HG03439 (cell line): ENCODE measurements at regions not wholly inside any gene's neighbourhood (a gene's known extent, or its start where the extent isn't known, plus 50 kb on each side); places are given as distances from the start of the nearest gene placed in this dataset.
"Not testable (repeated sequence)": the region's sequence is repeated elsewhere in the genome, so short reads cannot be mapped to it uniquely, and the experiment has no call there.

Experiments used
- ATAC-seq: cut with Tn5 transposase; IDR thresholded peaks from one replicate; pipeline ENCODE4 v1.9.1; 2021; ENCODE audit warnings: mild to moderate bottlenecking, moderate library complexity; ENCODE audit not compliant: unreplicated experiment

DNA sequence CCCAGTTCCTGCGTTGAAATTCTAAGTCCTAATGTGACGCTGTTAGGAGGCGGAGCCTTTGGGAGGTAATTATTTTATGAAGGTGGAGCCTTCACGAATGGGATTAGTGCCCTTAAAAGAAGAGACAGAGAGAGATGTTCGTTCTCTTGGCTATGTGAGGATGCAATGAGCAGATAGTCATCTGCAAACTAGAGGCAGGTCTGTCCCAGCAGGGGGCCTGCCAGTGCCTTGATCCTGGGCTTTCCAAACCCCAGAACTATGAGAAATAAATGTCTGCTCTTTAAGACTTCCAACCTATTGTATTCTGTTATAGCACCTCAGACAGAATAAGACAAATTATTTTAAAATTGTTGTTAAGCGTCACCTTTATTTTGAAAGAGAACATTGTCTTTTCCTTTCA lies 123.1 kb upstream of the KCNJ6 start:
- ATAC-seq: no peak

DNA sequence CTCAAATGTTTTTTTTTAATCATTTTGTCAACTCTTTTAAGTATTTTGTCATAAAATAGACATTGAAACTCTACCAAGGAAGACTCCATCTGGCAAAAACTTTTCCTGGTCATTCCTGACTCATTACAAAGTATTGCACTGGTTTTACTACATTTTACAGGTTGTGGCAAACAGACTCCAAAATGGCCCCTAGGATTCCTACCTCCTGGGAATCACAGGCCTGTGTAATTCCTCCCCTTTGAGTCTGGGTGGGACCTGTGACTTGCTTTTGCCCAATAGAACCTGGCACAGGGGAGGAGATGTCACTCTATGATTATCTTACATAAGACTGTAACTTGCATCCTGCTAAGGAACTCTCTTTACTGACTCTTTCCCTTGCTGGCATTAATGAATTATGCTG lies 123.6 kb upstream of the KCNJ6 start:
- no peak for ATAC-seq

DNA sequence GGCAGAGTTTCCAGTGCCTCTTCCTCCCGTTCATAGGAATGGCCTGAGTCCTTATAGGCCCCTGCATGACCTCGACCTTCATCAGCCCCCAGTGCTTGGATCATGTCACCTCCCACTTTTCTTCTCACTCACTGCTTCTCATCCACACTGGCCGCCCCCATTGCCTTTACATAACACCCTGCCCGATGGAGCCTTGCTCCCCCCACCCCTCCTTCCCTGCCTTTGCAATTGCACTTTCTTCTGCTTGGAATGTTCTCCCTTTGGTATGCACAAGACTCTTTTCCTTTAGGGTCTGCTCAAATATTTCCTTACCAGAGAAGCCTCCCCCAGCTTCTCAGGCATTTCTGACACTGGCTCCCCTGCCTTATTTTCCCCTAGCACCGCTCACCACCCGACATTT lies 125.2 kb upstream of the KCNJ6 start:
- no peak for ATAC-seq

DNA sequence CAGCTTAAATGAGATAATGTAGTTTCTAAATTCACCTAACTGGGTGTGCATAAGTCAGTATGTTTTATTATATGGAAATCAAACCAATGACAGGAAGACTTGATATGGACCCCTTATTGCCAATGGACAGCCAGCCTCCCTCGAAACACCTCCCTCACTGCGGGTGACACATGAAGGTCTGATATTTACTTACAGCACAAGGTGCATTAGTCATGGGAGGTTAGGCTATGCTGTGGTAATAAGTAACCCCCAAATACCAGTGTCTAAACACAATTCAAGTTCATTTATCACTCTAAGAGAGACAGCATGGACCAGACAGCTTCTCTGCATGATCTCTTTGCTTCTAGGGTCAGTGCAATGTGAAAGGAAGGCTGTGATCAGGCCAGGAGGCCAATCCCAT lies 126.0 kb upstream of the KCNJ6 start:
- no peak for ATAC-seq

DNA sequence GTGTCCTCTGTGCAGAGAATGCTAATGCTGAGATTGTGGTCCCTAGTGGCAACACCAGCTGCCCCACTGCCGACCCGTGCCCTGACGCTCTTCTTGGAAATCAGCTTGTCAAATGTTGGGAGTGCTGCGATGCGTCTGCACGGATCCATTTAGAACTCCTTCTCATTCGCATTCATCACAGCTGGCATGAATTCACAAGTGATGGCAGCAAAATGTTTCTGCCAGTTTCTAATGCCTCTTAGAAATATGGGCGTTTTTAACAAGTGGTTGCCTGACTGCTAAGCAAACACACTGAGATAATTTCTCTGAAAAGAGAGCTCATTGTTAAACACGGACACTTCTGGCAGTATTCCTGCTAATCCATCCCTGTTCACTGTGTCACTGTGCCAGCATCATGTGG lies 131.9 kb upstream of the KCNJ6 start:
- ATAC-seq: no peak

DNA sequence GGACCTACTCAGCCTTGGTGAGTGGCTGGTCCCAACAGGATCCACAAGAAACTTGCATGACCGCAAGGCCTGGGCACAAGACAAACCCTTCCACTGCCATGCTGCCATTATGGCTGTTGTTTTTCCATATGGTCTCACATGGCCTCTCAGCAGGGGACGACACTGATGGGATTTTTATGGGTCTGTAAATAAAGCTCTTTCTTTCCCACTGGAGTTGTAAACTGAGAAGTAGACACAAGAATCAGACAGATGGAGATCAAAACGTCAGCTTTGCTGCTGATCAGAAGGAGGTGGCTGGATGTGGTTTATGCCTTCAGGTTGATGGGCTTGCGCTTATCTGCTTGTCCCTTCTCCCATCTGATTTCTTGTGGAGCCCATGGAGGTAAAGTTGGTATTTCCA lies 138.1 kb upstream of the KCNJ6 start:
- no peak for ATAC-seq

DNA sequence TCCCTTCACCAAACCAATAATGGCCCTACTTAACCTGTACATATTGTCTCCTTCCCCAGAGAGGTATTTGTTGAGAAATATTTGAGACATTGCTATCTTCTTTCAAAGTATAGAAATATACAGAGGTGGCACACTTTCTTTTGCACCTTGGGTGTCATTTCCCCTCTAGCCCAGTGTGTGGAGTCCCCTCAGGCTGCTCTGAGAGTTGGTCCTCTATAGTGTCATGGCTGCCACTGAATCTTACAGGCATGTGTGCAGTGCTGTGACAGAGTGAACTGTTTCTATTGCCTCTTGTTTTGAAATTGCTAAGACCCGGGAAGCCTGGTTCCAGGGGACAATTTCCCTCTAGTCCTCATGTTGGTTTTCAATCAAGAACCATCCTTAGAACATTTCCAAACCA lies 140.2 kb upstream of the KCNJ6 start:
- ATAC-seq: no peak

DNA sequence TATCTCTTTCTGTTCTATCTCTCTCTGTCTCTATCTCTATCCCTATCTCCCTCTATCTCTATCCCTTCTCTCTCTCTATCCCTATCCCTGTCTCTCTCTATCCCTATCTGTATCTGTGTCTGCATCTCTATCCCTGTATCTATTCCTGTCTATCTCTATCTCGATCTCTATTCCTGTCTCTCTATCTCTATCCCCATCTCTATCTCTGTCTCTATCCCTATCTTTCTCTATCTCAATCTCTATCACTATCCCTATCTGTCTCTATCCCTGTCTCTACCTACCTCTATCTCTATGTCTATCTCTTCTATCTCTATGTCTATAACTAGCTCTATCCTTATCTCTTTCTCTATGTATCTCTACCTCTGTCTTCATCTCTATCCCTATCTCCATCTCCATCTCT lies 141.4 kb upstream of the KCNJ6 start:
- no peak for ATAC-seq

DNA sequence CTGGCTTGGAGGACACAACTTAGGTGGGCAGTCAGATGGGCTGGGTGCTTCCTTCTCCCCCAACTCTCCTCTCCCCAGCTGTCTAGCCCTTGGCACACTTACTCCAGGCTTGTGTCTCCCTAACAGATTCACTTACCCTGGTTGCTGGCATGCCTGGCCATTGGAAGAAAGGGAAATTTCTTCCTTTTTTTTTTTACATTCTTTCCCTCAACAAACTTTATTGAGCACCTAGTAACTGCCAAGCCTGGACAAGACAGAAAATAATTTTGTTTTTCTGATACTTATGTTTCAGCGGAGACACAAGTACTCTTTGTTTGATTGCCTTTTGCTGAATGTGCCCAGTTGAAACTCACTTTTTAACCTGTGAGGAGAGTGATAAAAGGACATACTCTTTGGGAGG lies 144.3 kb upstream of the KCNJ6 start:
- no peak for ATAC-seq

DNA sequence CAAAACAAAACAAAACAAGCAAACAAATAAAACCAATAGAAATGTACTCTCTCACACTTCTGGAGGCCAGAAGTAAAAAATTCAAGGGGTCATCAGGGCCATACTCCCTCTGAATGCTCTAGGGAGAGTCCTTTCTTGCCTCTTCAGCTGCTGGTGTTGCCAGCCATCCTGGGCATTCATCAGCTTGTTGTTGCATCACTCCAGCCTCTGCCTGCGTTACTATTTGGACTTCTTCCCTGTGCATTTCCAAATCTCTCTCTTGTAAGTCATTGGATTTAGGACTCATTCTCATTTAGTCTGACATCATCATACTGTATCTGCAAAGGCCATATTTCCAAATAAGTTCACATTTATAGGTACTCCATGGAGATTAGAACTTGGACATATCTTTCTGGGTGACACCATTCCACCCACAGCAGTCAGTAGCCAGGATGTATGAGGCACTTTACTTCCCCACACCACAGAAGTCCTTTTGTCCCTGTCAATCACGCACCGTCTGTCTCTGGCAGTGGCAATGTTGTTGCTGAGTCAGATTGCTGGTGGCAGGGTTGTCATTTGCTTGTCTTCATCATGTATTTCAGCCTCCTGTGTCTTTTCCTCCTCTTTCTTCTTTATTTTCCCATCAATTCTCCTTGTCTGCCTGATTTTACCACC lies 151.0 kb upstream of the KCNJ6 start:
- ATAC-seq: no peak

DNA sequence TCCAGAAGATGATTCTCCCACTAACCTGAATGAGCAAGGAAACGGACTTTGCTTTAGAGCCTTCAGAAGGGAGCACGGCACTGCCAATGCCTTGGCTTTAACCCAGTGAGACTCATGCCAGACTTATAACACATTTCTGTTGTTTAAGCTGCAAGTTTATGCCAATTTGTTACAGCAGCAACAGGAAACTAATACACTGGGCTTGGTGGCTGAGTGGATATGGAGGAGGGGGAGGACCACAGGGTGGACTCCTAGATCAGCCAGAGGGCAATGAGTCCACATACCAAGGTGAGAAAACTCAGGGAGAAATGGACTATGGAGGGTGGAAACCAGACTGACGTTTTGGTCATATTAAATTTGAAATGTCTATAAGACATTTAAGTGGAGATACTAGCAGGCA lies 156.2 kb upstream of the KCNJ6 start:
- no peak for ATAC-seq

DNA sequence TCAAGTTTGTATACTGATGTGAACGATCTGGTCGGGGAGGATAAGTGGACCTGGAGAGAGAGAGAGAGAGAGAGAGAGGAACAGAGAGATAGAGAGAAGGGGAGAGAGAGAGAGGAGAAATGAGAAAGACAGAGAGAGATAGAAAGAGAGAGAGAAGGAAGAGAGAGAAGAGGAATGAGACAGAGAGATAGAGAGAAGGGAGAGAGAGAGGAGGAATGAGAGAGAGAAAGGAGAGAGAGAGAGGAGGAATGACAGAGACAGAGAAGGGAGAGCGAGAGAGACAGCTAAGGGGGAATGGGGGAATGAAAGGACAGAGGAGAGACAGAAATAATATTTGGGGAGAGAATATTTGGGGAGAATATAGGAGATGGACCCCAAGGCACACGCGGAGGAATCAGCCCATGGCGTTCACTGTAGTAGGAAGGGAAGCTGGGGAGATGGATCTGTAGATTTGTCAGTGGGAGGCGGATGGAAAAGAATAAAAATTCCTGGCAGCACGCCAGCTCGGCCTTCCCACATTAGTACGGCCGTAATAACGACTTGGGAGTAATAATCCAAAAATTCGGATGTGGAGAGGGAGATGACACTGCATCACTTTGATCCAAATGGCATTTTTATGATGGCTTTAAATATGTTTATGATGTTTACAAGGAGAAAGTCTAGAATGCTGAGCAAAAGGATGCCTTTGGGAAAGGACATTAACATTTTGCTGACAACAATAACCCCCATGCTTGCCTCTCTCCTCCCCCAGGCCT lies 159.8 kb upstream of the KCNJ6 start:
- no peak for ATAC-seq

DNA sequence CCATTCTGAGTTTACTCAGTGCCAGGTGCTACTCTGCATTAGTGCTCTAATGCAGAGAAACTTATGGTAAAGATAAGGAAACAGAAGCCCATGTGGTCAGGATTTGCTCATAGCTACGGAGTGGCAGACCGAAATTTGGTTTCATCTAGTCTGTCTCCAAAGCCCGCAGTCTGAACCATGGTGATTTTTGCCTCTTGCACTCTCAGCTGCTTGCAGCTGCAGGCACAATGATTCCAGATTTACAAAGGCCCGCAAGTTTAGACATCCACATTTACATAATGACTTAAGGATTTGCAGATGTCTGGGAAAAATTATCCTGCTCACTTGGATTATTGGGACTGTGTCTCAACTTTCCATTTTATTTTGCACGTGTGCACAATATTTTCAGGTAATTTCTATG lies 161.3 kb upstream of the KCNJ6 start:
- no peak for ATAC-seq

DNA sequence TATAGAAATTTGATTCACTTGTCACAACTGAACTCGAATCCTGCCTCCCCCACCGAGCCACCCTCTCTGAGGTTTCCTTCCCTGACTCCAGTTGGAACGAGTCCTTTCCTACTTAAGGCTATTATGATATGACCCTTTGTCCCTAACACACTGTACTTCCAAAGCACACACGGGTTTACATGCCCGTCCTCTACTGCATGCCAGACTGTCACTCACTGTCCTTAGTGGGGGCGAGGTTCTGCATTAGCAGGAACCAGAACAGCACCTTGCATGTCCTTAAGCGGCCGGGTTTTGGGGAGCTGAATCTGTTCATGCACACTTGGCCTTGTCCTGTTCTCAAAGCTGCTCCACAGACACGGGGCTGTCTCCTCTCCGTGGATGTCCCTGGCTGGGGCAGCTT lies 164.6 kb upstream of the KCNJ6 start:
- ATAC-seq: no peak

DNA sequence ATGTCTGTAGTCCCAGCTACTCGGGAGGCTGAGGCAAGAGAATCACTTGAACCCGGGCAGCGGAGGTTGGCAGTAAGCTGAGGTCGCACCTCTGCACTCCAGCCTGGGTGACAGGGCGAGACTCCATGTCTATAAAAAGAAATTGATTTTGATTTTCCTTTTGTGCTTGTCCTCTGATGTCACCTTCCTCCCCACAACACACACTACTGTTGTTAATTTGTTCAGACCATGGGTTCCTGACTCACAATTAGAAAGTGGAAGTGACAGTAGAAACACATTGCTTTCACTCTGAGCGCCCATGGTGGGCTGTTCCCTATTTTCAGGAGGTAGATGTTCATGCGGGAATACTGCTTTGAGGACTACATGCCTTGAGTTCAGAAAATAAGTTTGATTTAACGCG lies 165.5 kb upstream of the KCNJ6 start:
- ATAC-seq: no peak

DNA sequence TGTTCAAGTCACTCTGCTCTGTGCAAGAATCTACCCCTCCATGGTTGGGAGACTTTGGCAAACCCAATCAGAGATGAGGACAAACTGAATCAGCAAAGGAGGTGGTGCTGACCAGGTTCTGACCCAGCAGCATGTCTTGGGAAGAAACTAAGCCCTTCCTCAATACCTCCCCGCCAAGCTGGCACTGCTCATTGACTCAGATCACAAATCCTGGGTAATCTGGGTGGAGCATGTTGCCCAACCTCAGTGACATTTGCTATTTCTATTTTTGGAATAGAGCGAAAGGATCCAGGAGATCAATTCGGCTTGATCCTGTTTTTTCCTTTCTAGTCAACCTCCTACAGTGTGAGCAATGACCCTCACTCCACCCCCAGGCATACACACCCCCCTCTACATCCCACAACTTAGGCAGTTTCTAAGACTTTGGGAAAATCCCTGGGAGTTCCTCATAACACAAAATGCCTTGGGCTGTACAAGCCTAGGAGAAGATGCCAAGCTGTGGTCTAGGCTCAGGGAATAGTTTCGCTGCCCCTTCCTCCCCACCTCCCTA lies 166.8 kb upstream of the KCNJ6 start:
- no peak for ATAC-seq

DNA sequence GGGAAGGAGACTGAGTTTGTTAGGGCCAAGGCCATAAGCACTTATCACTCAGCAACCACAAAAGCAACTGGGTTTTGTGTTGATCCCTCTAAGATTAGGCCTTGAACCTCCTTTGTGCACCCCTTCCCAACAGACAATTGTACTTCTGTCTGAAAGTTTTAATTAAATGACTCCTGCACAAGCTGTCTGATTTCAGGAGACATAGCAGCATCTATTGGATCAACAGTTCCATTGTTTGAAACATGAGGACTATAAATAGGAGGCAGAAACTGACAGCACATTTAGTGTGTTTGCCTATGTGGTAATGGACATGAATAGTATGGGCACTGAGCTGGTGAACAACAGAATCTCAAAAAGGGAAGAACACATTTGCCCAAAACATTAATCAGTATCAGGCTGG lies 167.3 kb upstream of the KCNJ6 start:
- no peak for ATAC-seq

DNA sequence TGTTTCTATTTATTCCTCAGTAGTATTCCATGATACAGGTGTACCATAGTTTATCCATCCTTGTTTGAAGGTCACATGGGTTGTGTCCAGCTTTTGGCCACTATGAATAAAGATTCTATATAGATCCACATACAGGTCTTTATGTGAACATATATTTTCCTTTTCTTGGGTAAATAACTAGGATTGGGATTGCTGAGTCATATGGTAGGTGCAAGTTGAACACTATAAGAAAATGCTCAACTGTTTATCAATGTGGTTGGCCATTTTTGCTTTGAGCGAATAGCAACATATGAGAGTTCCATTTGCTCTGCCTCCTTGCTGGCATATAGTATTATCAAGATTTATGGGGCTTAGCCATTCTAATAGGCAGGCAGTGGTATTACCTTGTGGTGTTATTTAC lies 170.2 kb upstream of the KCNJ15 start:
- ATAC-seq: no peak

DNA sequence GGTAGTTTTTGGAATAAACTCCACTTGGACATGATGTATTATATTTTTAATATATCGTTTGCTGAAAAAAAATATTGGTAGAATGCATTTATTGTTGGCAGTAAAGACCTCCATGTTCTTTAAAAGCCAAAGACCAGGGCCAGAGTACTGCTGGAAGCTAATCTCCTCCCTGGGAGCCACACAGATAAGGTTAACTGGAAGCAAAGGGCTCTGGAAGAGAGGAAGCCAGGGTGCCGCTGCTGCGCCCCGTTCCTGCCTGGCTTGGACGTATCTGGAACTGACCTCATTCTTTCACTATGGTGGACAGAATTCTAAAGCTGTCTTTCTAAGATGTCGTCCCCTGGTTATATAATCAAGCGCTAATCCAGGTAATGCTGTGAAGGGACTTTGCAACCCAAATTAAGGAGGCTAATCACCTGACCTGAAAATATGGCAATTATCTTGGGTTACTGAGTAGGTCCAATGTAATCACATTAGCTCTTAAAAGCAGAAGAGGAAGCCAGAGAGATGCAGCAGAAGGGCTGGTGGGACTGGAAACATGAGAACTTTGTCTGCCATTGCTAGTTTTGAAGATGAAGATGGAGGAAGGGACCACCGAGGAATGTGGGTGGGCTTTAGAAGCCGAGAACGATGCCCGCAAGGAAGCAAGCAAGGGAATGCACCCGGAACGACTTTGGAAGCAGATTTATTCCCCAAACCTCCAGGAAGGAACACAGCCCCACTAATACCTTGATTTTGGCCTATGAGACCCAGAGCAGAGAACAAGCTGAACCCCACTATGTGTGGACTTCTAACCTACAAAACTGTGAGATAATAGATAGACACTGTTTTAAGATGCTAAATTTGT lies 167.7 kb upstream of the KCNJ15 start:
- no peak for ATAC-seq

DNA sequence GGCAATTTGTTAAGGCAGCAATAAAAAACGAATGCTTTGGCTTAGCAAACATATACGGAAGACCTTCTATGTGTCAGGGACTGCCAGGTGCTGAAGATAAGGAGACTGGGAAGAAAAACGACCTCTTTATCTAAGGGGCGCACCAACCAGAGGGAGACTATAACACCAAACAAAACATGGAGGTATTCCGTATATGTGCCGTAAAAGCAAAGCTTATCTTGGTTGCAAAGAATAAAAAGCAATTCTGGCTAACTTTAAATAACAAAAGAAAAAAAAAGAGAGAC lies 167.1 kb upstream of the KCNJ15 start:
- ATAC-seq: no peak

DNA sequence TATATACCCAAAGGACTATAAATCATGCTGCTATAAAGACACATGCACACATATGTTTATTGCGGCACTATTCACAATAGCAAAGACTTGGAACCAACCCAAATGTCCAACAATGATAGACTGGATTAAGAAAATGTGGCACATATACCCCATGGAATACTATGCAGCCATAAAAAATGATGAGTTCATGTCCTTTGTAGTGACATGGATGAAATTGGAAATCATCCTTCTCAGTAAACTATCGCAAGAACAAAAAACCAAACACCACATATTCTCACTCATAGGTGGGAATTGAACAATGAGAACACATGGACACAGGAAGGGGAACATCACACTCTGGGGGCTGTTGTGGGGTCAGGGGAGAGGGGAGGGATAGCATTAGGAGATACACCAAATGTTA lies 165.7 kb upstream of the KCNJ15 start:
- ATAC-seq: not testable (repeated sequence)

DNA sequence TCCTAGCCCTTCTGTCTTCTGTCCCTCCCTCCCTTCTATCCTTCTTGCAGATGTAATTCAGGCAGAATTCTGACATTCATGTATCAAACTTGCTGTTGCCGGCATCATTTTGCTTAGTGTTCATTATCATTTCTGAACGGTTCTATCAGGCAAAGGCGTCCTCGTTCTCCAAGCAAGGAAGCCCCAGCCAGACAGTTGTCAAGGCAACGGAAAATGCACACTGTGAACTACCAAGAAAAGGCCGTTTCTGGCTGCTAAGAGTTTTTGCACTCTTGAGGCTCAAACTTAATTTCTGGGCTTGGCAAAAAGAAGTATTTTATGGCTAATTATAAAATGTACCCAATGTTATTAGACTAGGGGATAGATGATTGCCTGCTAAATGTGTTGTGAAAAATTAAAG lies 164.7 kb upstream of the KCNJ15 start:
- no peak for ATAC-seq
